H1 (cell line): ENCODE measurements at regions not wholly inside any gene's neighbourhood (a gene's known extent, or its start where the extent isn't known, plus 50 kb on each side); places are given as distances from the start of the nearest gene placed in this dataset.

ENCODE experiments used
- CTCF ChIA-PET: fragments of 300-600 bp; sonication (Branson Sonifier 250); formaldehyde crosslinking; loops from one replicate; lab custom pipeline; 2021; ENCODE audit not compliant: partially characterized antibody; lab: Charles Lee
- POLR2A ChIA-PET: fragments of 300-600 bp; sonication (Branson Sonifier 250); formaldehyde crosslinking; loops from one replicate; lab custom pipeline; 2021; ENCODE audit warnings: inconsistent platforms; ENCODE audit not compliant: partially characterized antibody; lab: Charles Lee
- DNase-seq, 2 experiments: peaks; one replicate each; pipeline versions ENCODE4 v3.0.0 to v3.0.0-alpha.2; 2010 to 2022; ENCODE audit warnings: low spot score in 2 of 2, low read depth in 1 of 2, mixed read lengths in 1 of 2
- FAIRE-seq: peaks from 2 replicates; lab custom pipeline; 2011; peaks lifted over from hg19 to GRCh38; lab: Jason Lieb, UNC
- H2AFZ ChIP-seq: 2 replicates; pipeline ENCODE4 v1.8.1; 2012; ENCODE audit warnings: low read length, inconsistent platforms
- H2AK5ac ChIP-seq: 2 replicates; pipeline ENCODE4 v1.6.1; 2013; ENCODE audit warnings: low read depth, low read length
- H2BK120ac ChIP-seq: replicated peaks from 2 replicates; pipeline ENCODE3; 2013; ENCODE audit warnings: low read depth, low read length, inconsistent platforms
- H2BK12ac ChIP-seq: 2 replicates; pipeline ENCODE4 v1.6.1; 2013; ENCODE audit warnings: low read depth, low read length
- H2BK15ac ChIP-seq: 2 replicates; pipeline ENCODE4 v1.6.1; 2013; ENCODE audit warnings: low read length
- H2BK20ac ChIP-seq: 2 replicates; pipeline ENCODE4 v1.6.1; 2013; ENCODE audit warnings: low read length
- H2BK5ac ChIP-seq: 2 replicates; pipeline ENCODE4 v1.6.1; 2013; ENCODE audit warnings: low read depth, low read length
- H3K14ac ChIP-seq: 2 replicates; pipeline ENCODE4 v1.6.1; 2013; ENCODE audit warnings: inconsistent platforms; ENCODE audit not compliant: insufficient read length
- H3K18ac ChIP-seq: 2 replicates; pipeline ENCODE4 v1.6.1; 2013; ENCODE audit warnings: low read length; ENCODE audit errors: extremely low read depth
- H3K23ac ChIP-seq: 2 replicates; pipeline ENCODE4 v1.6.1; 2013; ENCODE audit warnings: inconsistent platforms; ENCODE audit not compliant: insufficient read length
- H3K23me2 ChIP-seq: 2 replicates; pipeline ENCODE4 v1.6.1; 2013; ENCODE audit warnings: low read depth, low read length
- H3K27ac ChIP-seq: 2 replicates; pipeline ENCODE4 v1.6.1; 2011; ENCODE audit warnings: low read depth, low read length, inconsistent platforms
- H3K27me3 ChIP-seq, 4 experiments: replicated peaks in 1 of 4; 1 replicate in 1 of 4; 2 replicates in 3 of 4; pipeline versions ENCODE4 v1.6.1 to v1.8.1; 2011 to 2013; ENCODE audit warnings: low read length in 3 of 4, mild to moderate bottlenecking in 3 of 4, inconsistent platforms in 2 of 4, mixed read lengths in 2 of 4, moderate library complexity in 1 of 4; ENCODE audit not compliant: control insufficient read depth in 3 of 4, insufficient read depth in 3 of 4; ENCODE audit errors: extremely low read depth in 1 of 4
- H3K36me3 ChIP-seq, 4 experiments: 2 replicates each; pipeline versions ENCODE4 v1.6.1 to v1.8.1; 2011 to 2013; ENCODE audit warnings: mild to moderate bottlenecking in 4 of 4, low read length in 3 of 4, moderate library complexity in 2 of 4, control low read depth in 1 of 4, inconsistent platforms in 1 of 4; ENCODE audit not compliant: insufficient read depth in 4 of 4, control insufficient read depth in 2 of 4
- H3K4ac ChIP-seq: replicated peaks from 2 replicates; pipeline ENCODE3; 2013; ENCODE audit warnings: low read length, low read depth, mixed read lengths, inconsistent platforms; ENCODE audit not compliant: insufficient read length
- H3K4me1 ChIP-seq, 4 experiments: replicated peaks in 1 of 4; 1 replicate in 1 of 4; 2 replicates in 3 of 4; pipeline versions ENCODE4 v1.6.1 to v1.8.1; 2011 to 2013; ENCODE audit warnings: low read length in 3 of 4, inconsistent platforms in 2 of 4, mixed read lengths in 1 of 4; ENCODE audit not compliant: insufficient read depth in 4 of 4, control insufficient read depth in 3 of 4
- H3K4me2 ChIP-seq, 2 experiments: 2 replicates each; pipeline versions ENCODE4 v1.6.1 to v1.8.1; 2011 to 2013; ENCODE audit warnings: low read depth in 2 of 2, low read length in 2 of 2, control low read depth in 1 of 2, inconsistent platforms in 1 of 2, mild to moderate bottlenecking in 1 of 2; ENCODE audit not compliant: insufficient read depth in 1 of 2
- H3K4me3 ChIP-seq, 4 experiments: fragments of 200-600, 300-600 bp in 1 of 4; sonication (generic), shearing (Covaris generic), sonication (Bioruptor Twin) in 1 of 4; 2 replicates each; pipeline versions ENCODE4 v1.5.1 to v1.8.1; 2011 to 2016; ENCODE audit warnings: low read length in 4 of 4, low read depth in 3 of 4, control low read depth in 2 of 4, inconsistent platforms in 2 of 4, mild to moderate bottlenecking in 2 of 4, mixed read lengths in 1 of 4, moderate library complexity in 1 of 4; ENCODE audit not compliant: insufficient read depth in 2 of 4; ENCODE audit errors: extremely low read depth in 1 of 4
- H3K56ac ChIP-seq: replicated peaks from 2 replicates; pipeline ENCODE3; 2013; ENCODE audit warnings: low read depth, mild to moderate bottlenecking, mixed read lengths, low read length, inconsistent platforms; ENCODE audit not compliant: insufficient read length
- H3K79me1 ChIP-seq: 2 replicates; pipeline ENCODE4 v1.6.1; 2013; ENCODE audit warnings: low read depth, low read length, control low read depth
- H3K79me2 ChIP-seq, 2 experiments: 2 replicates each; pipeline versions ENCODE4 v1.6.1 to v1.8.1; 2012 to 2013; ENCODE audit warnings: low read length in 2 of 2, mild to moderate bottlenecking in 2 of 2, inconsistent platforms in 1 of 2; ENCODE audit not compliant: insufficient read depth in 2 of 2, control insufficient read depth in 1 of 2
- H3K9ac ChIP-seq, 4 experiments: replicated peaks in 1 of 4; 1 replicate in 1 of 4; 2 replicates in 3 of 4; pipeline versions ENCODE4 v1.6.1 to v1.8.1; 2011 to 2013; ENCODE audit warnings: low read depth in 3 of 4, low read length in 3 of 4, control low read depth in 2 of 4, mild to moderate bottlenecking in 2 of 4, moderate library complexity in 2 of 4, inconsistent platforms in 1 of 4; ENCODE audit errors: extremely low read depth in 1 of 4
- H3K9me3 ChIP-seq, 2 experiments: 2 replicates each; pipeline versions ENCODE4 v1.6.1 to v1.8.1; 2012 to 2013; ENCODE audit warnings: mild to moderate bottlenecking in 2 of 2, moderate library complexity in 2 of 2, control low read depth in 1 of 2, inconsistent platforms in 1 of 2, low read depth in 1 of 2, low read length in 1 of 2, mixed read lengths in 1 of 2; ENCODE audit not compliant: insufficient read depth in 2 of 2
- H4K20me1 ChIP-seq, 2 experiments: replicated peaks in 1 of 2; 2 replicates each; pipeline versions ENCODE3 to v1.8.1; 2011 to 2013; ENCODE audit warnings: inconsistent platforms in 2 of 2, low read length in 2 of 2, mild to moderate bottlenecking in 1 of 2; ENCODE audit not compliant: insufficient read depth in 2 of 2, control insufficient read depth in 1 of 2
- H4K5ac ChIP-seq: 2 replicates; pipeline ENCODE4 v1.6.1; 2013; ENCODE audit warnings: low read length, low read depth, mixed read lengths, inconsistent platforms; ENCODE audit not compliant: insufficient read length
- H4K8ac ChIP-seq: 2 replicates; pipeline ENCODE4 v1.8.0; 2013; ENCODE audit warnings: mild to moderate bottlenecking, moderate library complexity, low read length, inconsistent platforms; ENCODE audit not compliant: insufficient read depth; ENCODE audit errors: extremely low read depth
- H4K91ac ChIP-seq: replicated peaks from 2 replicates; pipeline ENCODE3; 2013; ENCODE audit warnings: low read length, mixed read lengths, inconsistent platforms; ENCODE audit not compliant: insufficient read length
- ATF2 ChIP-seq: IDR thresholded peaks from 2 replicates; pipeline ENCODE4 v1.6.1; 2012; ENCODE audit warnings: low read length, inconsistent platforms
- JUN ChIP-seq: IDR thresholded peaks from 2 replicates; pipeline ENCODE4 v1.6.1; 2011; ENCODE audit warnings: low read depth, mild to moderate bottlenecking, improper control_type of control experiment, low read length
- KDM1A ChIP-seq: fragments of 200-600, 300-600 bp; sonication (generic); IDR thresholded peaks from 2 replicates; pipeline ENCODE4 v1.7.1; 2016; ENCODE audit warnings: mild to moderate bottlenecking, low read length, borderline replicate concordance
- KDM5A ChIP-seq: fragments of 200-600 bp; IDR thresholded peaks from 2 replicates; pipeline ENCODE4 v1.7.1; 2012; ENCODE audit warnings: mild to moderate bottlenecking, low read length, inconsistent platforms, mixed read lengths
- POLR2AphosphoS5 ChIP-seq: IDR thresholded peaks from 2 replicates; pipeline ENCODE4 v1.6.1; 2011; ENCODE audit warnings: low read depth, low read length
- SIX5 ChIP-seq: IDR thresholded peaks from 2 replicates; pipeline ENCODE4 v1.6.1; 2011; ENCODE audit warnings: mild to moderate bottlenecking, low read depth, low read length
- SRF ChIP-seq: IDR thresholded peaks from 2 replicates; pipeline ENCODE4 v1.6.1; 2011; ENCODE audit warnings: mild to moderate bottlenecking, low read depth, low read length, moderate library complexity
- SUZ12 ChIP-seq: fragments of 200-600 bp; sonication (generic); IDR thresholded peaks from 2 replicates; pipeline ENCODE4 v1.6.1; 2012; ENCODE audit warnings: mild to moderate bottlenecking, inconsistent platforms, low read length, moderate library complexity, mixed read lengths
- WGBS, 2 experiments: shearing (Covaris generic) in 1 of 2; methylation state at CpG; one replicate each; pipeline versions ENCODE4 v1.1.6 to v1.1.7; 2013 to 2015; ENCODE audit warnings: low lambda C conversion rate in 2 of 2, mixed read lengths in 2 of 2, inconsistent platforms in 1 of 2, low coverage in 1 of 2, missing lambda C conversion rate in 1 of 2; ENCODE audit not compliant: insufficient replicate concordance in 2 of 2, insufficient coverage in 1 of 2, insufficient read length in 1 of 2; ENCODE audit errors: extremely low coverage in 1 of 2, missing lambda C conversion rate in 1 of 2; 5-methylcytosine and 5-hydroxymethylcytosine counted together
- TF ChIP-seq, protein P1 (sequence below): IDR thresholded peaks from 2 replicates; pipeline ENCODE4 v1.6.1; 2011; ENCODE audit warnings: low read depth, mild to moderate bottlenecking, low read length; ENCODE audit not compliant: insufficient read depth
- TF ChIP-seq, protein P2 (sequence below): IDR thresholded peaks from 2 replicates; pipeline ENCODE4 v1.6.1; 2012; ENCODE audit warnings: inconsistent platforms

DNA sequence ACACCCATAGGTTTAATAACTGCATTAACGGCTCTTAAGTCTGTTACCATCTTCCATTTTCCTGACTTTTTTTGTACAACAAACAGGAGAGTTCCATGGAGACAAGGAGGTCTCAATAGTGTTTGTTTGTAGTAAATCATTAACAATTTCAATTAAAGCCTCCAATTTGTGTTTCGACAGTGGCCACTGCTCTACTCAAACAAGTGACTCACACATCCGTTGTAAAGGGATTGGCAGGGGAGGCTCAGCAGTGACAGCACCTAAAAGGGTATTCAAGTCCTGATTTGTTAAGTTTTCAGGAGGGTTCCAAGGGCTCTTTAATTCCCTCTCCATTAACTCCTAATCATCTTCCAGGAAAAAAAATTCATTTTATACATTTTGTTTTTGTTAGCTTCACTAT is 1454.2 kb downstream of the NLGN4Y start:
- Histone ChIP-seq H2AFZ (no peak overlapping the region), H3K79me1 (no peaks in the 10 kb centered on the region), H3K23me2 (no peaks in the 10 kb centered on the region), H2AK5ac (no peak overlapping the region), H3K4ac (no peak overlapping the region), H3K18ac (no peak overlapping the region), H4K20me1 (no peaks in the 10 kb centered on the region), H4K91ac (no peak overlapping the region), H3K4me1 (no peaks in the 10 kb centered on the region), H3K4me2 (no peak overlapping the region), H3K27me3 (no peaks in the 10 kb centered on the region), H2BK5ac (no peak overlapping the region), H3K56ac (no peak overlapping the region), H3K79me2 (no peaks in the 10 kb centered on the region), H4K8ac (no peak overlapping the region), H3K9ac (no peak overlapping the region), H3K9me3 (no peaks in the 10 kb centered on the region), H2BK20ac (no peak overlapping the region), H3K14ac (no peak overlapping the region), H2BK120ac (no peak overlapping the region), H3K4me3 (no peak overlapping the region), H3K27ac (no peak overlapping the region), H2BK15ac (no peak overlapping the region), H3K23ac (no peak overlapping the region), H3K36me3 (no peaks in the 10 kb centered on the region), H4K5ac (no peak overlapping the region), H2BK12ac (no peak overlapping the region)
- DNase-seq, result no peak
- ChIA-PET CTCF (no interaction called here), POLR2A (no interaction called here)
- WGBS, 2 experiments, result 85% methylated on average over 3 of the region's 3 CpGs; no CpG with 5 or more reads in 1 of the 2 experiments
- no peak for FAIRE-seq
- TF ChIP-seq, protein P1, sequence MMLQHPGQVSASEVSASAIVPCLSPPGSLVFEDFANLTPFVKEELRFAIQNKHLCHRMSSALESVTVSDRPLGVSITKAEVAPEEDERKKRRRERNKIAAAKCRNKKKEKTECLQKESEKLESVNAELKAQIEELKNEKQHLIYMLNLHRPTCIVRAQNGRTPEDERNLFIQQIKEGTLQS, result no peak
- TF ChIP-seq JUN (no peak), SIX5 (no peak), SUZ12 (no peak), POLR2AphosphoS5 (no peak), SRF (no peak), ATF2 (no peak), KDM1A (no peak), KDM5A (no peak)
- TF ChIP-seq, protein P2, sequence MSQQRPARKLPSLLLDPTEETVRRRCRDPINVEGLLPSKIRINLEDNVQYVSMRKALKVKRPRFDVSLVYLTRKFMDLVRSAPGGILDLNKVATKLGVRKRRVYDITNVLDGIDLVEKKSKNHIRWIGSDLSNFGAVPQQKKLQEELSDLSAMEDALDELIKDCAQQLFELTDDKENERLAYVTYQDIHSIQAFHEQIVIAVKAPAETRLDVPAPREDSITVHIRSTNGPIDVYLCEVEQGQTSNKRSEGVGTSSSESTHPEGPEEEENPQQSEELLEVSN, result no peak
